NB4 (cell line): ENCODE measurements at regions not wholly inside any gene's neighbourhood (a gene's known extent, or its start where the extent isn't known, plus 50 kb on each side); places are given as distances from the start of the nearest gene placed in this dataset.
A peak's percentile ranks its signal among the peaks of the same experiment; 100 is the strongest.

ENCODE experiments used
- DNase-seq: peaks from one replicate; pipeline ENCODE4 v3.0.0; 2010; ENCODE audit warnings: low read depth
- H3K4me3 ChIP-seq: one replicate; pipeline ENCODE4 v1.5.1; 2011; ENCODE audit warnings: mild to moderate bottlenecking, low read depth, low read length, moderate library complexity
- CTCF ChIP-seq: IDR thresholded peaks from one replicate; pipeline ENCODE4 v1.5.1; 2012; ENCODE audit warnings: low read depth, low read length
- MAX ChIP-seq: IDR thresholded peaks from 2 replicates; pipeline ENCODE4 v1.6.1; 2011; ENCODE audit warnings: low read depth, low read length
- MYC ChIP-seq: IDR thresholded peaks from 2 replicates; pipeline ENCODE4 v1.6.1; 2011; ENCODE audit warnings: low read depth, low read length
- POLR2A ChIP-seq: IDR thresholded peaks from 2 replicates; pipeline ENCODE4 v1.6.1; 2011; ENCODE audit warnings: mild to moderate bottlenecking; ENCODE audit not compliant: insufficient read length; ENCODE audit errors: extremely low read depth

DNA sequence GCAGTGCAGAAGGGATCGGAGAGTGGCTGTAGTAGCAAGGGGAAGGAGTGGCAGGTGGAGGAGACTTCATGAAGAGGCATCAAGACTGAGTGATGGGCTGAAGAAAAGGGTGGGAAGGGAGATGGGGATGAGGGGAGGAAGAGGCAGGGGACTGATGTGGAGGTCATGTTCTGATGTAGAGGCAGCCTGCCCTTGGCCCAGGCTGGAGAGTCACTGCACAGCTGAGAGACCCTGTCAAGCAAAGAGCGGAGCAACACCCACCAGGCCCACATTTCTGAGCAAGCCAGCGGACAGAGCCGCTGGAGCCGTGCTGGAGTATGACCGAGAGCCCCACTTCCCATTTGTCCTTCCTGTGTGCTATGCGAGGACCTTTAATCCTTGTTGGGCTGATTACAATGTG, 501.6 kb upstream of the MKI67 start:
- no peak for DNase-seq
- TF ChIP-seq POLR2A (no peak), CTCF (no peak), MAX (no peak), MYC (no peak)
- H3K4me3 ChIP-seq = no peak overlapping the region

- DNase-seq = no peak
Measured at GRCh38 chr10:128628252-128628651, 502.0 kb upstream of the MKI67 start.

DNA sequence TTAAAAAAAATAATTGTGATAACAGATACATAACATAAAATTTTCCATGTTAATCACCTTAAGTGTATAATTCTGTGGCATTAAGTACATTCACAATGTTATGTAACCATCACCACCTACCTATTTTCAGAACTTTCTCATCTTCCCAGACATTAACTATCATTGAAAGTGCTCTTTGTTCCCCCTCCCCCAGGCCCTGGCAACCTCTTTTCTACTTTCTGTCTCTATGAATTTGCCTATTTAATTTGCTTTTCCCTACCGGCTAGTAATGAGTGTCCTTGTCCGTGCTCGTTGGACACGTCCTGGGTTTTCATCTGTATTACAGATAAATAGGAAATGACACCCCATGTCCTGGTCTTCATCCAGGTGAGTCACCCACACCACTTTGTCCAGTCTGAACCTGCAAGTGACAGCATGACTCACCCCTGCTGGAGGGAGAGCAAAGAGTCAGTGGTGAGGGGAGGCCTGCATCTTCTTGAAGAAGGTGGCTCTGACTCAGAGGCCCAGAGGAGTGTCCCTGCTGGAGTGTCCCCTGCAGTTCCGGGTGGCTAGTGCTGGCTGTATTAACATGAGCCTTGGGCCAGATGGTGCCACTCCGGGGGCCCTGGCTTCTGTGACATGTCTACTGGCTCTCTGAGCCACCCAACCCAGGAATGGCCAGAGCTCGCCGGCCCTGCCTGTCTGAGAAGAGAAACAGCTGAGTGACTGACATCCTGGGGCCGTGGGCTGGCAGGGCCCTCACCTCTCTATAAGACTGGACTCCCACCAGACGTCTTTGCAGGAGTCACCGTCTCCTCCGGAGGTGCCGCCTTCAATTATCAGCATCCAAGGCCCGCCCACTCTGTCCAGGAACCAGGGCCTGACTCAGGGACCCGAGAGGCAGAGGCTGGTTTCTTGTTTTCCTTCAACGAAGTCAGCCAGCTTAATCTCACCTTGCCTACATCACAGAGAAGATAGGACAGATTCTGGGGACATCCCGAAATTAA, 503.2 kb upstream of the MKI67 start:
- TF ChIP-seq CTCF (no peak), MYC (no peak), MAX (no peak)
- DNase-seq = no peak
- H3K4me3 ChIP-seq = no peak overlapping the region

More at GRCh38 chr10:128628252-128628651, 502.0 kb upstream of the MKI67 start:
- H3K4me3 ChIP-seq = no peak overlapping the region
- TF ChIP-seq POLR2A = no peak
- no peak for TF ChIP-seq MAX
- no peak for TF ChIP-seq MYC

DNA sequence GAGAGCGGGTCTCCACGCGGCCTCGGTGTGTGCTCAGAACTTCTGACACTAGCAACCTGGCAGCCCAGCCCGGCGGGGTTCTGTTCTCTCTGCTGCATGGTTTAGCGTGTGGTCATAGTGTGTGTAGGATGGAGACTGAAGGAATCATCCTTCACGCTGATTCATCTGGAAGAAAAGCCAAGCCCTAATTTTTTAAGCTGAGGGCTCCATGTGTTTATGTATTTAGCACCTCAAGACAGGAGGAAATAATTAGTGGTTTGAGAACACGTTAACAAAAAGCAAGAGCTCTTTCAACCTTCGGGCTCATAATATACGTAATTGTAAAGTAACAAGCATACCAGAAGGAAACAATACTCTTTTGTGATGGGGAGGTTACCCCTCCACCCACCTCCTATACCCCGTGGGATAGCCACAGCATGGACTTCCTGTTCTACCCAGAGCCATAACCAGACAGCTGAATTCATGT, 504.6 kb upstream of the MKI67 start:
- TF ChIP-seq MYC (no peak), POLR2A (no peak), CTCF (no peak), MAX (no peak)
- no peak overlapping the region for H3K4me3 ChIP-seq
- no peak for DNase-seq

DNA sequence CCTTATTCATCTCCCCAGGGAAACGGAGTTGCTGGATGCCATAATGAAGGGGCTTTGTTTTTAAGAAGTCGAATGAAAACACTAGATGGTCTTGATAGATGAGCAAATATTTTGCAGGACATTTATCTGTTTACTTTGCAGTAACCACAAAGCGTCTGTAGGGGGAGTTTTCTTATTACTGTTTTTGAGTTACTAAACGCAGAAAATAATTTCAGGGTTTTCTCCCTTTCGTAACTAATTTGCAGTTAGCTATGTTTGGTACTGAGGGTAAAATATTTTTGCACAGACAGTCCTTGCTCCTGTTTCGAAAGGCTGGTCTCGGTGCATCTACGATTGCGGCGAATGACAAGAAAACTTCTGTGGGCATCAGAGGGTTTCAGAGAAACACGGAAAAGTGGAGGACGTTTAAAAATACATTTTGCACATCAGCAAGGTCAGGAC, 505.6 kb upstream of the MKI67 start:
- peak; percentile 30 for DNase-seq
- no peak overlapping the region for H3K4me3 ChIP-seq
- TF ChIP-seq MYC (no peak), POLR2A (no peak), MAX (no peak), CTCF (peak; percentile 63)

GRCh38 chr10:128632694-128633093, 506.5 kb upstream of the MKI67 start:
- DNase-seq = no peak
- H3K4me3 ChIP-seq = no peak overlapping the region
- no peak for TF ChIP-seq CTCF
- no peak for TF ChIP-seq POLR2A
- no peak for TF ChIP-seq MYC
